HG02981 (cell line): ENCODE measurements at regions not wholly inside any gene's neighbourhood (a gene's known extent, or its start where the extent isn't known, plus 50 kb on each side); places are given as distances from the start of the nearest gene placed in this dataset.

Experiments
- ATAC-seq: cut with Tn5 transposase; IDR thresholded peaks from one replicate; pipeline ENCODE4 v1.9.1; 2021; ENCODE audit warnings: mild to moderate bottlenecking, moderate library complexity; ENCODE audit not compliant: unreplicated experiment

- ATAC-seq: no peak
Measured at GRCh38 chr1:81635816-81636215, 164.9 kb upstream of the ADGRL2 start.

GRCh38 chr1:81634294-81634693 is 166.4 kb upstream of the ADGRL2 start:
- ATAC-seq: no peak

GRCh38 chr1:81619156-81619555 is 181.6 kb upstream of the ADGRL2 start:
- no peak for ATAC-seq

- ATAC-seq: no peak
Measured at GRCh38 chr1:81618376-81618775, 182.4 kb upstream of the ADGRL2 start.

- no peak for ATAC-seq
Measured at GRCh38 chr1:81617308-81617967, 183.3 kb upstream of the ADGRL2 start.

DNA sequence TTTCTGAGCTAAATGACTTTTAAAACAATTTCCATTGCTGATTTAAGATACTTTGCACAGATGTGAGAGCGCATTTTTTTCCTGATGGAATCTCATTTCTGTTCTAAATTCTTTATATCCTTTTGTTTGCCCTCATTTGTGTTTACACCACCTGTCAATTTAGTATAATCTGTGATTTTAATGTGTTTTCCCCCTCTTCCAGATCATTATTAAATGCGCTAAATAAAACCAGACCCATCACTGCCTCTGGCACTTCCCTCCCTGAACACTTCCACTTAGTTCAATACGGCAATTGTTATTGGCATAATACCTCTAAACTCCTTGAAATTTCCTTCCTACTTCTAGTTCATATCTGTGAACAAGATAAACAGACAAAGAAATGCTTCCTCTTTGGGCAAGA is 186.9 kb upstream of the ADGRL2 start:
- ATAC-seq: no peak

GRCh38 chr1:81607924-81608323 is 192.8 kb upstream of the ADGRL2 start:
- no peak for ATAC-seq

DNA sequence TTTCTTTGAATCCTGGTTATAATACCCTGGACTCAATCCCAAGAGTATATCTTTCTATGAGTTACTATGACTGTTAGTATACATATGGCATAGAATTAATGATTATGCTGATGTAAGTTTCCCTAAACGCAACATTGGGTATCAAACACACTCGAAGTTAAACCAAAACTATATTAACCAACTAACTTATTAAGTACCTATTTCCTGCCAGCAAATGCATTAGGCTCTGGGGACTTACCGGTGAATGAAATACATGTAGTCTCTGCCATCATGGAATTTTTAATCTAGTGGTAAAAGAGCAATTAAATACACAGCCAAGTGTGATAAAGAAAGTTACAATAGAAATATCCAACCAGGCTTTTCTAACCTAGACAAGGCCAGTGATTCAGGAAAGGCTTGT is 193.6 kb upstream of the ADGRL2 start:
- ATAC-seq: no peak

DNA sequence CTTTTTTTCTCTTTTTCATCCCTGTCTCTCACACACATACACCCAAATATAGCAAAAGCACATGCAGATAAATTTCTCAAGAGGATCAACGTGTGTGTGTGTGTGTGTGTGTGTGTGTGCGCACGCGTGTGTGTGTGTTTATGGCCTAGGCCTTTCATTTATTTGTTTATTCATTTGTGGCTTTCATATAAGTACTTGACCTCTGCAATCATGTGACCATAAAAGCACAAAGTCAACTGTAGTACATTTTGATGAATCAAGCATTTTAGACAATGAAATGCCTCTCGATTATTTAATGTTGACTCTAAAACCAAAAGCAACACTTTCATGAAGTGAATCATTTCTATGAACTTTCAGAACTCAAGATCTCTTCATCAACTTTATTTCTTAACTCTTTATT is 194.1 kb upstream of the ADGRL2 start:
- no peak for ATAC-seq

- no peak for ATAC-seq
Measured at GRCh38 chr1:81605023-81605422, 195.7 kb upstream of the ADGRL2 start.

DNA sequence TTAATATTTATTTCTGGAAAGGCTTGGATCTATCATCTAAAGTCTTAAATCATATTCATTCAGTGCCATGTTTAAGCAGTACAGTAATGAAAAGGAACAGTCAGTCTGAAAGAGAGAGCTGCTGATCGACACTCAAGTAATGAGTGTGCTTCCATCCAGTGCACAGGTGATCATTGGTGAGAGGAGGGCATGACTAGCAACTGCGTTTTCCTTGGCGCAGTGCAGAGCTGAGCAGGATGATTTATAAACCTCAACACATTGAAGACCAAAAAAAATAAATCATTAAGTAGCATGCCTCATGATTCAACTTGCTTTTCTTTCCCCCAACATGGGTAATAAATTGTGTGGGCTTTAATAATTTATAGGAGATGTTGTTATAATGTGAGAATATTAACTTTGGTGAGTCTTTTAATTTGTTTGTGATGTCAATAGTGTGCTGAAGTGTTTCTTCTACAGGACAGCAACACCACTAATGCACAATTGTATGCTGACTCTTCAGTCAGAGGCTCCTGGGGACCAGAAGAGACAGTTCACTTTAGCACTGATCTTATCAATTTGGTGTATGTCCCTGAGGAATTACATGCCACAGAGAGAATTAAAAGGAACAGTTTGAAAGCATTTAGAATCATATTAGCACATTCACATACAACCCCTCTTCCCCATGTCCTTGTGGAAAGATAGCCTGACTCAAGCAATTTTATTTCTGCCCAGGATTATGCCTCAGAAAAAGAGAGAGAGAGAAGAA is 199.7 kb upstream of the ADGRL2 start:
- peak; percentile 60 for ATAC-seq

DNA sequence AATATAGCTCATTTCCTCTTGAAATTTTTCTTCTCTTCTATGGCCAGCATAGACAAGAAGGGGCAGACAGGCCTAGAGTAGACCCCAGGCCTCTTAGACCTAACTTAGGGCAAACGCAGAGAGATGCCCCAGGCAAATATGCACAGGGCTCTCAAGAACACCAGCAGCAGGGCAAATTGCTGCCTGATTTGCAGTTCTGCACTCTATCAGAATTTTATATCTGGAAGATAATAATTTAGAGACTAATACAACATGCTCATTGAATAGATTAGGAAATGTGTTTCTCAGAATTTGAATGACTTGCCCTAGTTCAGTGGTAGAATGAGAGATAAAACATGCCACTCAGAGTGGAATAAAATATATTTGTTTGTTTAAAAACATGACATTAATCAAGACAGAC is 200.4 kb upstream of the ADGRL2 start:
- ATAC-seq: no peak

GRCh38 chr1:81598623-81599022 is 202.1 kb upstream of the ADGRL2 start:
- ATAC-seq: no peak

DNA sequence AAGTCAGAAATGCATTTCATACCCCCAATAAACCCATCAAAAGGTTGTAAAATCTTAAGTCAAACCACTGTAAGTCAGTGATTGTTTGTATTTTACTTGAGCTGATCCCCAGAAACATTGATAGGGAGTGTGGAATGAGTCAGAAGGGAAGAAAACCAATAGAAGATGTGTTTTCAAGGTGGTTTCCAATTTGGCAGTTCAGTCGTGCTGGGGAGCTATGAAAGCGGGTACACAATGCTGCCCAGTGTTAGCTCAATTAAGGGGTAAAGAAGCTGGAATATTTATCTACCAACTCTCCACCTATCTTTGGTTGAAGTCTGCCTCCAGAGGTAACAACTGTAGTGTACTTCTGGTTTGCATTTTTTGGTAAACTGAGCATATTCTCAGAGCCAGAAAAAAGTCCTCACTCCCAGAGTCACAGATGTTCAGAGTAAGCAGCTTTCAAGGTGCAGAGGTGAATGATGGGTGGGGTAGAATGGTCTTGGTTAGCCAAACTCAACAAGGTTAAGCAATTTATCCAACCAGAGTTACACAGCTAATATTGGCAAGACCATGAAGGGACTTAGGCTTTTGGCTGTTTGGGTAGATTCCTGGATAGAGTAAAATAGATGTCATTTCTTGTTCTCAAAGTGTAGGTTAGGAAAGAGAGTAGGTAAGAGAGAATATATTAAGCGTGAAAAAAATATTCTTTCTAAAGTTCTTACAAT is 202.9 kb upstream of the ADGRL2 start:
- no peak for ATAC-seq

DNA sequence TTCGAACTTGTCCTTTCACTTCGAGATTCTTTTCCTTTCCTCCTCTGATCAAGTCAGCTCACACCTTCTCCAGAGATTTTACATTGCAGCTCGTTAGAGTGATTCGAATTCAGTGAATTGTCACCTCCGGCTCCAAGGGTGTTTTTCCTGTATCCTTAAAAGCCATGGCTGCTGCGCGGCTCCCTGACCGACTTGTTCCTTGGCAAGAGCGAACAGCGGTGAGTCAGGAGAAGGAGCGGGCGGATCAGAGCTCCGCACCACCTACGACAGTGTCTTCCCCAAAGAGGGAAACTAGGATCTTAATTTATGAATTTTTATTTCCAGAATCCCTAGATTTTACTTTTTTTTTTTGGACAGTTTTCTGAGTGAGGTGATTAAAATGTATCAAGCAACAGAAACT is 204.4 kb upstream of the ADGRL2 start:
- no peak for ATAC-seq

- no peak for ATAC-seq
Measured at GRCh38 chr1:81594206-81594605, 206.5 kb upstream of the ADGRL2 start.

- ATAC-seq: no peak
Measured at GRCh38 chr1:81592233-81592632, 208.5 kb upstream of the ADGRL2 start.

DNA sequence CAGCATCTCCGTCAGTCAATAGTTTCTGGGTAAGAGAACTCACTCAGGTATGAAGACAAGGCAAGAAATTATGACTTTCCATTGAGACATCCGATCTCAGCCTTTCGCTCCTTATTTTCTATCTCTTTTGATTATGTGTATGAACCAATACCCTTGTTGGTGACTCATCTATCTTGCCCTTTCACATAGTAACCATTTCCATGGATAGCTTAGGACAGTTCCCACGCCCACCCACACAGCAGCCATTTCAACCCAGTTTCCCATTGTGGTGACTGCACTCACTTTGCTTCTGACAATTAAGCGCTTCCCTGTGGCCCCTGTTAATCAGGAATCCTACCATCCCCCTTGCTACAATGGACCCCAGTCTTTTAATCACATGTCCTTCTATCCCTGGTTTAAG is 210.6 kb upstream of the ADGRL2 start:
- no peak for ATAC-seq

- no peak for ATAC-seq
Measured at GRCh38 chr1:81588149-81588548, 212.6 kb upstream of the ADGRL2 start.

DNA sequence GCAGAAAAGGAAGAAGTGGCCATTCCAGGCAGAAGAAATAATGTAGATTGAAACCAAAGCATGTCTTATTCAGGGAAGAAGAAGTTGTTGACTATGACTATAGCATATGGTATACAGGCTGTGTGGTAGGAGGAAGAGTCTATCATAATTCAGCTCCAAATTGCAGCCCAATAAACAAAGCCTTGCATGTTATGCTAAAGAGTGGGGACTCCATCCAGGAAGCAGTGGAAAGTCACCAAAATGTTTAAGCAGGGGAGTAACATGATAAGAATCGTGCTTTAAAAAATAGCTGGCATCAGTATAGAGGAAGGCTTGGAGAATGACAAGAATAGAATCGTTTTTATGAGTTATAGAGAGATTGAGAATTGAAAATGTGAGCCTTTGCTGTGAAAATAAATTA is 213.3 kb upstream of the ADGRL2 start:
- no peak for ATAC-seq

GRCh38 chr1:81585371-81585770 is 215.4 kb upstream of the ADGRL2 start:
- ATAC-seq: no peak

DNA sequence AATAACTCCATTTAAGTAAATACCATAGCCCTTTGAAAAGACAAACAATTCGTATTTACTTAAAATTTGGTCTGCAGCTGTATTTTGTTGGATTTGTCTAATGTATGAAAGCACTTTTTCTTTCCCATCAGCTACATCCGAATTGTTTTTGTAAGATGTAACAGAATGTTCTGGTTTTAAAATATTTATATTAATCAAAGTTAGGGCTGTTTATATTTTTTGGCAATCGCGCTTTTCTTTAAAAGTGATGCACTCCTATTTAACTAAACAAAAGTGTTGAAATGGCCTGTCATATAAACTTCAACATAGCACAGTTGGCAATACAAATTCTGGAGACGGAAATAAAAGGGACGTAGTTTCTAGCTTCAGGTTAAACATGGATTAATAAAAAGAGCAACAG is 216.3 kb upstream of the ADGRL2 start:
- ATAC-seq: no peak
